Hematopoietic multipotent progenitor cell treated with erythropoietin and hydrocortisone succinate and interleukin-3 and kit ligand, for 8 days (in vitro differentiated cells): ENCODE measurements at regions not wholly inside any gene's neighbourhood (a gene's known extent, or its start where the extent isn't known, plus 50 kb on each side); places are given as distances from the start of the nearest gene placed in this dataset.

ENCODE experiments used
- DNase-seq: peaks from one replicate; pipeline ENCODE4 v3.0.0-alpha.2; 2015

DNA sequence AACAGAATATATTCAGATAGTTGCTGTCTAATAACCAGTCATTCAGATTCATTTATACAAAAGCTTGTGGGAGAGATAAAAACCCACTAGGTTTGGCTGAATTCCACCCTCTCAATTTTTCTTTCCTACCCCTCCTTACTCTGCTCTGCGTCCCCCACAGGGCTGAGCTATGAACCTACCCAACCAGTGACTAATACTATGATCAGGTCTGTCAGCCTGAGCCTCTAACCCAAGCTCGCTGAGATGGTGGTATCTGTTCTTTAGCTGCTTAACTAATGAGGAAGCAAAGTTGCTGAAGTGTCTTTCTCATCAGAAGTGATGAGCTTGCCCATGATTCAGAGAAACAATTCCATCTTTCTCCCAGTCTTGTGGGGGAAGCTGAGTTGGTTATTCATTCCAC lies 248.7 kb upstream of the GPR26 start:
- DNase-seq, result no peak

DNA sequence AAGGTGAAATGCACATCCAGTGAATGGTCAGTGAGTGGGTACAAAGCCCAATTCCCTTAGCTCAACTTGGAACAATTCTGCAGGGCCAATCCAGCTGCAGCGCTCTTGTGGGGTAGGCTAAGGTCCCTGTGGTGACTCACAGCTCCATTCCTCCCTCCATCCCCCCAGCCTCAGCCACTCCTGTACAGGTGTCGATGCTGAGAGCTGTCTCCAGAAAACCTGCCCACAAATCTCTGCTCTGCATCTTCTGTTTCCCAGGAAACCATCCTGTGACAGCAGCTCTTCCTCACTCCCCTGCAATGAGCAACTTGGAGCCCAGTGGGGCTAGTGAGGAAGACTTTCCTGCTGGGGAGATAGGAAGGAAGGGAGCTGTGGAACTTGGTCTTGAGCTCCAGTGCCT lies 244.7 kb upstream of the GPR26 start:
- no peak for DNase-seq

- no peak for DNase-seq
Measured at GRCh38 chr10:123422261-123422660, 243.9 kb upstream of the GPR26 start.

- no peak for DNase-seq
Measured at GRCh38 chr10:123424537-123424936, 241.6 kb upstream of the GPR26 start.

DNA sequence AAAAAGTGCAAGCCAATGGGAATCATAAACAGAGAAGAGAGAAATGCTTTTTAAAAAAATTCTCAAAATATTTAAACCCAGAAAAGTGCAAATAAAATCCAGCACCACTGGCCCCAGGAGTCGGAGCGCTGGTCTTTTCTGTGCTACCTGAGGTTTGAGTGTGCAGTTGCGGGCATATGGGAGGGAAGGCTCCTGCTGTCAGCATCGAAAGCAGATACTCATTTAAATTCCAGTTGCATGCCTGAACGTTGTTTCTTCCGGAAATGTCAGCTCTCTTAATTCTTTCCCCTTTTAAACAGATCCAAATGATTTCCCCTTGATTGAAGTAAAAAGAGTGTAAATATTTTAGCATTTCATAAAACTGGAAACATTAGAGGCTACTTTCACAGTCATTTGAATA lies 240.5 kb upstream of the GPR26 start:
- DNase-seq, result no peak

GRCh38 chr10:123427165-123427786 lies 238.9 kb upstream of the GPR26 start:
- no peak for DNase-seq

DNA sequence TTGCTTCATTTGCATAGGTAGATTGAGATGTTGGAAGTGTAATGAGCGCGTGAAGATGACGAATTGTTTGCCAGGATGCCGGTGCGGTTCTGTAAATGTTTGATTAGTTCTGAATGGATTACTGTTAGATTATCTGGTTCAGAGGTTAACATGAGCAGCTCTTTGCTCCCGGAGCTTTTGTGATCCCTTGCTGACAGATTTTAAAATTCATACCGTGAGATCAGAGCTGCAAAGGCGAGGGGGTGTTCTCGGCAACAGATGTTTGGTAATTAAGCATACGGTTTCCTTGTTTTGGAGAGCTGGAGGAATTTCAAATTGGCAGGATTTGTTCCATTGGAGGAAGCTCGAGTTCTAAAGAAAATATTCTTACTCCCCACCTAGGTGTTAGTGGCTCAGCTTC lies 237.8 kb upstream of the GPR26 start:
- DNase-seq, result no peak

GRCh38 chr10:123429706-123430221 lies 236.4 kb upstream of the GPR26 start:
- DNase-seq, result no peak

GRCh38 chr10:123433539-123433938 lies 232.6 kb upstream of the GPR26 start:
- DNase-seq, result no peak

DNA sequence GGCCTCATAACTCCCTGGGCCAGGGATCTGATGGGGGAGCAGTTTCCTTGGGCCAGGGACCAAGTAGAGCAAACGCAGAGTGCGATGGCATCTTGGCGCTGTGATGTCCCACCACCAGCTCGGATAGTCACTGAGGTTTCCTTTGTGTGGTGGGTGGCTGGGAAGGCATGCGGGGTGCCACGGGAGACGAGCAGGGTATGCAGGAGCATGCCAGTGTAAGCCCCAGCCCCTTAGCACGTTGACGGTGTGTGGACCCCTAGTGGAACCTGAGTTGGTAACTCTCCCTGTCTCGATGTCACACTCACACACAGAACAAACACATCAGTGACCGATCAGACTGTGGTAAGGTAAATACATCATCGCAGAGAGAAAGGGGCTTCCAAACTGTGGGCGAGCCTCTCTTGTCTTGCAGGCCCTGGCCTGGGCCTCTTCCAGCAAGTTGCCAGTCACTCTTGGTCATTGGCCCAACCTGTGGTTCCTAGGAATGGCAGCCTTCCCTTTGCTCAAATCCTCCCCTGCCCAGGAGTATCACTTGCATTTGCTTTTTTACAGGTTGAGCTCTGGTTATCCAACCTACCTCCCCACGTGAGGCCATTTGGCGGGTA lies 231.6 kb upstream of the GPR26 start:
- no peak for DNase-seq

- DNase-seq, result no peak
Measured at GRCh38 chr10:123442901-123443300, 223.3 kb upstream of the GPR26 start.

- DNase-seq, result no peak
Measured at GRCh38 chr10:123443924-123444323, 222.2 kb upstream of the GPR26 start.

GRCh38 chr10:123445261-123445775 lies 220.8 kb upstream of the GPR26 start:
- no peak for DNase-seq

- DNase-seq, result no peak
Measured at GRCh38 chr10:123446449-123447156, 219.6 kb upstream of the GPR26 start.

GRCh38 chr10:123449234-123449962 lies 216.8 kb upstream of the GPR26 start:
- DNase-seq, result no peak

GRCh38 chr10:123450956-123451605 lies 215.1 kb upstream of the GPR26 start:
- no peak for DNase-seq

DNA sequence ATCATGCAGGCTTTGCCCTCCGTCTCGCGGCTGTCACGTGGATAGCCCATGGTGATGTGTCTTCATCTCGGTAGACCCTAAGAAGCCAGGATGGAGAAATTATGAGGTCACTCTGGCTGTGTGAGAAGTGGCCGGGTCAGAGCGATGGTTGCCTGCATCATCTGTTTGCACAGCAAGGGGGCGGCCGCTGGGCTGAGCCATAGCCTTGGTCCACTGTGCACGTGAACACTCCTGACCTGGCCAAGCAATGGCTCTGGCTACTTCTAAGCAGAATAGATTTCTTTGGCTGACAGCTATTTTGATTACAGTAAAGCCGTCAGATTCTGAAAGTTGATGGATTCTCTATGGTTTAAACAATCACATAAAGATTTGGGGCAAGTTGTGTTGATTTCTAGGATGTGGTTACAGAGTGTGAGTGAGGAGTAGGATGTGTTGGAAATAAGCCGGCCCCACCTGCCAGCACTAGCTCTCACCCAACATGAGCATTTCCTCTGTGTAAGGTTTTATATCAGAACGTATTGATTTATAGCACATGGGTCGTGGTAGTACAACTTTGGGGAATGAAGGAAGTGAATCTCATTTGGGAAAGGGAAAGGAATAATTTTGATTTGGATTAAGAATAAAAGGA lies 214.4 kb upstream of the GPR26 start:
- DNase-seq, result no peak

- no peak for DNase-seq
Measured at GRCh38 chr10:123454987-123455386, 211.2 kb upstream of the GPR26 start.

GRCh38 chr10:123455861-123456260 lies 210.3 kb upstream of the GPR26 start:
- DNase-seq, result no peak

DNA sequence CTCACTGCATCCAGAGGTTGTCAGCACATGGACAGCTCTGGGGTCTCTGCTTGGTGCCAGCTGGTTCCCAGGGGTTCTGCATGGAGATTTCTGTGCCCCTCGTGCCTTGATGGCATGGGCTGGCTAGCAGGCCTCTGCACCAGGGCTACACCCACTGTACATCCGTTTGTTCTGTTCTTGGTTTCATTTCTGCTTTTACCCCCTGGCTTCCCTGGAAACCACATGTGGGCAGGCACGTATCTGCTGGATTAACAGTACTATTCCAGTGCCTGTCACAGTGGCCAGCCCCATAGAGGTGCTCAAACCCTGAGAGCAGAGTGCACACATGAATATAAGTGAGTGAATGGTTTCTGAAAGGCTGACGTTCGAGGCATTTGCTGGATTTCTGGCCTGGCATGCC lies 207.2 kb upstream of the GPR26 start:
- DNase-seq, result no peak

DNA sequence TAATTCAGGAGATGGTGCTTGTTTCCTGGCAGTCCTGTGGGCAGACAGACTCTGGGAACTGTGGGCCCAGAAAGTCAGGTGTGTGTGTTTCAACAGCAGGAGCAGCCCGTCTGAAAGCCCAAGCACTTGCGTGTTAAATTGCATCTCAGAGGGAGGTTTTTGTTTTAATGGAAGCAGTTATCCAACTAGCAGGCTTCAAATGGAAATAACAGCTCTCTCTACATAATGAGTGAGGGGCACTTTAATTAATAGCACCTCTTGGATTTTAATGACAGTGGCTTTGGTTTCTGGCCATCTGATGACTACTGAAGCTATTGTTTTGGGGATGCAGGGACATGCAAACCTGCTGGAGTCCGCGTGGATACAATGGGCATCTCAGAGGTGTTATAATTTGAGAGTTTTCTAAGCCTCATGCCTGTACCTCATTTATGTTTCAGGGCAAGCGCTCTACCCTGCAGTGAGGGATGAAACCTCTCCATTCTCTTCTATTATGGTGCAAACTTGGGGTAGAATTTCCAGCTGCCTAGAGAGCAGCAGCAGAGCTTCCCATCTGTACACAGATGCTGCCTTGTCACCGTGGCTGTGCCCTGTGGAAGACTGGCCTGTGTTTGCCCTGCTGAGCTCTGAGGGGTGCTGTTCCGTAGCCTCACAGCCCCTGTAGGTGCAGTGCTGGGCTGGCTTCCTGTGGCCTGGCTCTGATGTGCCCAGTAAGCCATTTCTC lies 206.6 kb upstream of the GPR26 start:
- DNase-seq, result no peak

- DNase-seq, result no peak
Measured at GRCh38 chr10:123462246-123462645, 203.9 kb upstream of the GPR26 start.
